ENCODE measurements at regions not wholly inside any gene's neighbourhood (a gene's known extent, or its start where the extent isn't known, plus 50 kb on each side); places are given as distances from the start of the nearest gene placed in this dataset.

DNA sequence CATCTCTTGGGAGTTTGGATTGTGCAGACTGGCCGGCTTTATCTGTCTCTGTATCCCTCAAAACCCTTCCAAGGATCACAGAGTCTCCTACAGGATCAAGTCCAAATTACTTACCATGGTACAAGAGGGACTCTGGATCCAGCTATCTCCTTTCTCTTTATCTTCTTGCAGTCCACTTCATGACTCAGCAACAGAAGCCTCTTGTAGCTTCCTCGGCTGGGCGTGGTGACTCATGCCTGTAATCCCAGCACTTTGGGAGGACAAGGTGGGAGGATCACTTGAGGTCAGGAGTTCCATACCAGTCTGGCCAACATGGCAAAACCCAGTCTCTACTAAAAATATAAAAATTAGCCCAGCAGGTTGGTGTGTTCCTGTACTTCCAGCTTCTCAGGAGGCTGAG is 189.7 kb downstream of the BCAT1 start:
- TF ChIP-seq, protein P1, sequence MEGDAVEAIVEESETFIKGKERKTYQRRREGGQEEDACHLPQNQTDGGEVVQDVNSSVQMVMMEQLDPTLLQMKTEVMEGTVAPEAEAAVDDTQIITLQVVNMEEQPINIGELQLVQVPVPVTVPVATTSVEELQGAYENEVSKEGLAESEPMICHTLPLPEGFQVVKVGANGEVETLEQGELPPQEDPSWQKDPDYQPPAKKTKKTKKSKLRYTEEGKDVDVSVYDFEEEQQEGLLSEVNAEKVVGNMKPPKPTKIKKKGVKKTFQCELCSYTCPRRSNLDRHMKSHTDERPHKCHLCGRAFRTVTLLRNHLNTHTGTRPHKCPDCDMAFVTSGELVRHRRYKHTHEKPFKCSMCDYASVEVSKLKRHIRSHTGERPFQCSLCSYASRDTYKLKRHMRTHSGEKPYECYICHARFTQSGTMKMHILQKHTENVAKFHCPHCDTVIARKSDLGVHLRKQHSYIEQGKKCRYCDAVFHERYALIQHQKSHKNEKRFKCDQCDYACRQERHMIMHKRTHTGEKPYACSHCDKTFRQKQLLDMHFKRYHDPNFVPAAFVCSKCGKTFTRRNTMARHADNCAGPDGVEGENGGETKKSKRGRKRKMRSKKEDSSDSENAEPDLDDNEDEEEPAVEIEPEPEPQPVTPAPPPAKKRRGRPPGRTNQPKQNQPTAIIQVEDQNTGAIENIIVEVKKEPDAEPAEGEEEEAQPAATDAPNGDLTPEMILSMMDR (IDR thresholded peaks at IDR 0.05; ENCODE audit: extremely low read depth, insufficient read depth, missing control alignments), result no peak
- in situ Hi-C loops (cut with MboI; ENCODE audit: low pct_unique_long_range_greater_than_20kb, low sequenced_read_pairs, unreplicated experiment), result no loop called here
- no peak for DNase-seq (ENCODE audit: low spot score)

DNA sequence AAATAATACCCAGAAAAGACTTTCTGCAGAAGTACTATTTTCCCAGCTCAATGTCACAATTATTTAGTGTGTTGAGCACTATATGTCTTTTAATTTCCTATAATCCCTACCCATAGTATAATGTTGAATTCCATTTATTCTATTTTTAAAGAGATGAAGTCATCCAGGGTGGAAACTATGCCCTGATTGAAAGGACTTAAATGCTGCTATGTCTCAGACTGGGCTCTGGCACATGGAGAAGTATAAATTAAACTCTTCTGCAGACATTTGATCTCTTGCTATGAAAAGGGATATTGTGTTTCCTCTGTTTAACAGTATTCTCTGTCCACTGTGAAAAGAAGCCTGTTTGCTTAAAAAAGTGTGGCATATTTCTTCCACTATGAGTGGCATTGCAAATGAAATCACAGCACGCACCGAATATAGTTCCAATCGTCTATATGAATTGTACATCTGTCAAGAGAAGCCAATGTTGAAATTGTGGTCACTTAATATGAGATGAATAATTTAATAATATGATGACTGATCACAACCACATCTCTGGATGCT is 192.3 kb downstream of the BCAT1 start:
- TF ChIP-seq, protein P1 (IDR thresholded peaks at IDR 0.05; ENCODE audit: extremely low read depth, insufficient read depth, missing control alignments), result no peak
- in situ Hi-C loops (cut with MboI; ENCODE audit: low pct_unique_long_range_greater_than_20kb, low sequenced_read_pairs, unreplicated experiment), result no loop called here
- no peak for DNase-seq (ENCODE audit: low spot score)

DNA sequence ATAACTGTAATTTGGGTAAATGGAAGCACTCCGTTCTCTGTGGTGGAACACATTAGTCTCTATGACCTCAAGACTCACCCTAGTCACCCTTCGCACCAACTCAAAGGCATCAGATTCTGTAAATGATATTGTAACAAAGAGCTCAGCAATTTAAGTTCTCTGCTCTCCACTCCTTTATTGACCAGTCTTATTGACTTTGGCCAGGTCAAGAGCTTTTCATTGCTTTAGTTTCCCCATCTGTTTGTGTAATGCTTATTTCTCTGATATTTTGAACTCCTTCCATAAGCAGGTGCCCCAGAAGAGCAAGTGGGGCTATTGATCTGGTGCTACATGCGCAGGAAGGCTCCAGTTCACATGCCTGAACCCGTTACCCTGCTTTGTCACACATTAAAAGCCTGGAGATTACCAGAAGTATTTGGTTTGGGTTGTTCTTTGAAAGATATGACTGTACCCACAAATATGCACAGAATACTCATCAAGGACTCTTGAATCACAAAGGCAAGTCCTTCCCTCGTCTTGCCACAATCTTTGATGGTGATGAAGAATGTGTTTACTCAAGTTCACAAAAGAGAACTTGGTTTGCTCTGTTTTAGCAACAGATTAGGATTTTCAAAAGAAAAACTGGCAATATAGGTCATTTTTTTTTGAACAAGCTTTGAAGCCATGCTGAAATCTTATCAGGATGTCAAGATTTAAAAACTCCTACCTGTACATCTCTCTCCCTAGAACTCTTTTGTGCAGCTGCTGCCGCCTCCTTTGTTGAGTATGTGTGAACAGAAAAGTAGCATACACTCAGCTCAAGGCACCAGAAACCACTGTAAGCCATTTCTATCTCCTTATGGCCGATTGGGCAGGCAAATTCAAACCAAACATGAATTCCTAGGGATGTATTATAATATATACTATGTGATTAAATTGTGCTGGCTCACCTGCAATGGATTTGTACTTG is 193.9 kb downstream of the BCAT1 start:
- no peak for DNase-seq (ENCODE audit: low spot score)
- in situ Hi-C loops (cut with MboI; ENCODE audit: low pct_unique_long_range_greater_than_20kb, low sequenced_read_pairs, unreplicated experiment), result no loop called here
- TF ChIP-seq, protein P1 (IDR thresholded peaks at IDR 0.05; ENCODE audit: extremely low read depth, insufficient read depth, missing control alignments), result no peak

DNA sequence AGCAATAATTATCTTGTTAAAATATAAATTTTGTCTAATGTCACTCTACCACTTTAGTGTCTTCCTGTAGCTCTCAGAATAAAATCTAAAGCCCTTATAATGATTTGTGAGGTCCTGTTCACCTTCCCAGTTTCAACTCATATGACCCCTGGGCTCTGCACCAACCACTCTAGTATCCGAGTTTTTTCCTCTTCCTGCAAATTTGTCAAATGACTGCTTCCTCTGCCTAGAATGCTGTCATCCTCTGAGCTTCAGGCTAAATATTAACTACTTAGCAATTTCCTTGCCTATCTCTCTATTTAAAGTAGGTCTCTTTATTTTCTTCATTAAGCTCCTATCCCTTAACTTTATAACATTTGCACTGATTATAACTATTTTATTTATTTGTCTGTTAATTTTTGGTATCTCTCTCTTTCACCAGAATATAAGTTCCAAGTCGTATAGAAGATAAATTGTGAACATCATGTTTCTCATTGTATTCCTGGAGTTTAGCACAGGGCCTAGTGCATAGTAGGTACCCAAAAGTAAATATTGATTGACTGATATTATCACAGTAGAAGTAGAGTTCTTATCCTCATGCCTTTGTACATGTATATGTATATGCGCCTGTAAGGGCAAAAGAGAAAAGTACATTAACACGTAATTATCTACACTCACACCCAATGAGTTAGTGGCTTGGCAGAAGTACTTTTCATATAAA is 196.0 kb downstream of the BCAT1 start:
- DNase-seq (ENCODE audit: low spot score), result no peak
- in situ Hi-C loops (cut with MboI; ENCODE audit: low pct_unique_long_range_greater_than_20kb, low sequenced_read_pairs, unreplicated experiment), result no loop called here
- TF ChIP-seq, protein P1 (IDR thresholded peaks at IDR 0.05; ENCODE audit: extremely low read depth, insufficient read depth, missing control alignments), result no peak

DNA sequence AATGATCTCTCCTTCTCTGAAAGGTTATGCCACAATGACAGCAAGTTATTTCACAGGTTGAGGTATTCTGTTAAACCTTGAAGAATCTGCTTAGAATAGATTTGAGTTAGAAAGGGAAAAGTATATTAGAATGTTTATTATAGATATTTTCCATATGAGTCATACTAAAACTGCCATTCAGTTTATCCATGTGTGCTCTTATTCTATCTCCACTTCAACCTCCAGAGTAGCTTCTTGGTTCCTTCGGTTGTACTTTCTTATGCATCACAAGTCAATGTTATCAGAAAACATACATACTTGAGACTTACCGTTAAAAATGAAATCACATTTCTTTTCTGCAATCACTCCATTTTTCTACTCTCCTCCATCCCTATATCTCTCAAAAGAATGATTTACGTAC is 197.7 kb downstream of the BCAT1 start:
- TF ChIP-seq, protein P1 (IDR thresholded peaks at IDR 0.05; ENCODE audit: extremely low read depth, insufficient read depth, missing control alignments), result no peak
- in situ Hi-C loops (cut with MboI; ENCODE audit: low pct_unique_long_range_greater_than_20kb, low sequenced_read_pairs, unreplicated experiment), result no loop called here
- DNase-seq (ENCODE audit: low spot score), result no peak

DNA sequence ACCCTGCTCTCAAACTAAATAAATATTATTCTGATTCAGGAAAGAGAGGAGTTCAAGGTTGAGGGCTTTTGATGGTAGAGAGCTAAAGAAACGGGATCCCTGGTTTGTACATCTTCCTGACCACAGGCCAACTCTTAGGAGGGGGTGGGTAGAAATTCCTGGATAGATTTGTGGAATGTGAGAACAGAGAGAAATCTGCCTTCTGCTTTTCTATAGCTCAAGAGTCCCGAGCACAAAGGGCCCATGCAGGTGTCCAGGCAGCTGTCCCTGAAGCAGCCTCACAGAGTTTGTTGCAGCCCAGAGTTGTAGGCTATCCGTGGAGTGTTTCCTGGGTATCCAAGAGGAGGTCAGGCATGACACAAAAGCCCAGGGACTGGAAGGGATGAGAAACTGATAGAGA is 198.6 kb downstream of the BCAT1 start:
- in situ Hi-C loops (cut with MboI; ENCODE audit: low pct_unique_long_range_greater_than_20kb, low sequenced_read_pairs, unreplicated experiment), result no loop called here
- no peak for DNase-seq (ENCODE audit: low spot score)
- TF ChIP-seq, protein P1 (IDR thresholded peaks at IDR 0.05; ENCODE audit: extremely low read depth, insufficient read depth, missing control alignments), result no peak

All from GM13977 (cell line).